ENCODE measurements at regions not wholly inside any gene's neighbourhood (a gene's known extent, or its start where the extent isn't known, plus 50 kb on each side); places are given as distances from the start of the nearest gene placed in this dataset.

- H3K9me3 ChIP-seq: no peaks in the 10 kb centered on the region
- intact Hi-C loops (cut with DNase I, micrococcal nuclease): no loop called here
- no peak overlapping the region for H3K4me3 ChIP-seq
- no peak for ATAC-seq
- H3K36me3 ChIP-seq (ENCODE audit: low read depth): no peaks in the 10 kb centered on the region
- H3K4me1 ChIP-seq (ENCODE audit: low read depth): no peaks in the 10 kb centered on the region
- no peak for DNase-seq
- no peak for TF ChIP-seq CTCF (IDR thresholded peaks at IDR 0.05)
Measured at GRCh38 chr3:189561256-189561655, 69.9 kb upstream of the TP63 start.

GRCh38 chr3:189563853-189564563, 67.2 kb upstream of the TP63 start:
- intact Hi-C loops (cut with DNase I, micrococcal nuclease): no loop called here
- no peak overlapping the region for H3K4me3 ChIP-seq
- DNase-seq (peak in 1 of 3 donors; percentile 1), ATAC-seq (peak; percentile 16)
- no peaks in the 10 kb centered on the region for H3K9me3 ChIP-seq
- no peaks in the 10 kb centered on the region for H3K4me1 ChIP-seq (ENCODE audit: low read depth)
- no peak for TF ChIP-seq CTCF (IDR thresholded peaks at IDR 0.05)
- H3K36me3 ChIP-seq (ENCODE audit: low read depth): no peaks in the 10 kb centered on the region

- no peaks in the 10 kb centered on the region for H3K9me3 ChIP-seq
- no peak for ATAC-seq
- TF ChIP-seq CTCF (IDR thresholded peaks at IDR 0.05): no peak
- no peak for DNase-seq
- no peaks in the 10 kb centered on the region for H3K4me1 ChIP-seq (ENCODE audit: low read depth)
- no peaks in the 10 kb centered on the region for H3K36me3 ChIP-seq (ENCODE audit: low read depth)
- no peak overlapping the region for H3K4me3 ChIP-seq
- intact Hi-C loops (cut with DNase I, micrococcal nuclease): no loop called here
Measured at GRCh38 chr3:189566550-189567130, 64.5 kb upstream of the TP63 start.

- Histone ChIP-seq H3K36me3 (ENCODE audit: low read depth) (no peaks in the 10 kb centered on the region), H3K4me3 (no peak overlapping the region), H3K9me3 (no peaks in the 10 kb centered on the region), H3K4me1 (ENCODE audit: low read depth) (no peaks in the 10 kb centered on the region)
- TF ChIP-seq CTCF (IDR thresholded peaks at IDR 0.05): no peak
- DNase-seq (no peak), ATAC-seq (no peak)
- intact Hi-C loops (cut with DNase I, micrococcal nuclease): no loop called here
Measured at GRCh38 chr3:189567322-189567721, 63.9 kb upstream of the TP63 start.

- TF ChIP-seq CTCF (IDR thresholded peaks at IDR 0.05): no peak
- Histone ChIP-seq H3K36me3 (ENCODE audit: low read depth) (no peaks in the 10 kb centered on the region), H3K4me1 (ENCODE audit: low read depth) (no peaks in the 10 kb centered on the region), H3K9me3 (no peaks in the 10 kb centered on the region), H3K4me3 (no peak overlapping the region)
- no peak for ATAC-seq
- no peak for DNase-seq
- intact Hi-C loops (cut with DNase I, micrococcal nuclease): no loop called here
Measured at GRCh38 chr3:189567766-189568420, 63.3 kb upstream of the TP63 start.
